ENCODE measurements at regions not wholly inside any gene's neighbourhood (a gene's known extent, or its start where the extent isn't known, plus 50 kb on each side); places are given as distances from the start of the nearest gene placed in this dataset.

- intact Hi-C loops (cut with micrococcal nuclease) = no loop called here
- Histone ChIP-seq H3K27me3 (ENCODE audit: control insufficient read depth in 2 of 2, insufficient read depth in 2 of 2, low read length in 2 of 2) (no peaks in the 10 kb centered on the region), H4K20me1 (ENCODE audit: insufficient read depth, low read length) (no peaks in the 10 kb centered on the region), H3K27ac (ENCODE audit: low read depth in 1 of 2, low read length in 2 of 2) (no peak overlapping the region), H3K4me2 (replicated peaks; ENCODE audit: extremely low read depth, low read length, poor library complexity, severe bottlenecking) (no peak overlapping the region), H3K4me3 (replicated peaks in 1 of 3; ENCODE audit: low read depth in 2 of 3, low read length in 3 of 3) (no peak overlapping the region), H2AFZ (ENCODE audit: insufficient read depth, low read depth, low read length, poor library complexity, severe bottlenecking) (no peak overlapping the region), H3K9me3 (replicated peaks in 1 of 2; ENCODE audit: control insufficient read depth in 1 of 2, insufficient read depth in 1 of 2, low read length in 2 of 2) (peaks cover 0 to 7% of the 10 kb centered on the region in 2 donors), H3K9ac (ENCODE audit: insufficient read depth, low read length, poor library complexity, severe bottlenecking) (no peak overlapping the region), H3K4me1 (ENCODE audit: control insufficient read depth in 1 of 2, insufficient read depth in 2 of 2, low read length in 2 of 2) (no peaks in the 10 kb centered on the region), H3K36me3 (replicated peaks in 1 of 2; ENCODE audit: control insufficient read depth in 1 of 2, insufficient read depth in 2 of 2, low read length in 2 of 2) (no peaks in the 10 kb centered on the region), H3K79me2 (ENCODE audit: insufficient read depth, low read length) (no peaks in the 10 kb centered on the region)
- Mint-ChIP-seq H3K27ac (no peak overlapping the region), H3K4me1 (no peaks in the 10 kb centered on the region), H3K4me3 (no peak overlapping the region), H3K36me3 (no peaks in the 10 kb centered on the region), H3K27me3 (ENCODE audit: low read depth in 3 of 3) (no peaks in the 10 kb centered on the region), H3K9me3 (peaks cover 0 to 4% (median 0%) of the 10 kb centered on the region in 7 donors)
- no peak for TF ChIP-seq CTCF (IDR thresholded peaks at IDR 0.05)
- 83% methylated on average over 1 of the region's 3 CpGs for WGBS (ENCODE audit: insufficient coverage)
- DNase-seq = no peak
These were observed 245.3 kb downstream of the POLR1F start for GRCh38 chr7:19463581-19463980.

- Histone ChIP-seq H4K20me1 (ENCODE audit: insufficient read depth, low read length) (no peaks in the 10 kb centered on the region), H2AFZ (ENCODE audit: insufficient read depth, low read depth, low read length, poor library complexity, severe bottlenecking) (no peak overlapping the region), H3K9ac (ENCODE audit: insufficient read depth, low read length, poor library complexity, severe bottlenecking) (no peak overlapping the region), H3K27ac (ENCODE audit: low read depth in 1 of 2, low read length in 2 of 2) (no peak overlapping the region), H3K4me1 (ENCODE audit: control insufficient read depth in 1 of 2, insufficient read depth in 2 of 2, low read length in 2 of 2) (no peaks in the 10 kb centered on the region), H3K4me2 (replicated peaks; ENCODE audit: extremely low read depth, low read length, poor library complexity, severe bottlenecking) (no peak overlapping the region), H3K79me2 (ENCODE audit: insufficient read depth, low read length) (no peaks in the 10 kb centered on the region), H3K36me3 (replicated peaks in 1 of 2; ENCODE audit: control insufficient read depth in 1 of 2, insufficient read depth in 2 of 2, low read length in 2 of 2) (no peaks in the 10 kb centered on the region), H3K27me3 (ENCODE audit: control insufficient read depth in 2 of 2, insufficient read depth in 2 of 2, low read length in 2 of 2) (no peaks in the 10 kb centered on the region), H3K9me3 (replicated peaks in 1 of 2; ENCODE audit: control insufficient read depth in 1 of 2, insufficient read depth in 1 of 2, low read length in 2 of 2) (peaks cover 11 to 26% of the 10 kb centered on the region in 2 donors), H3K4me3 (replicated peaks in 1 of 3; ENCODE audit: low read depth in 2 of 3, low read length in 3 of 3) (no peak overlapping the region)
- H3K27me3 Mint-ChIP-seq (ENCODE audit: low read depth in 3 of 3) = no peaks in the 10 kb centered on the region
- WGBS (ENCODE audit: insufficient coverage) = 50% methylated on average over 2 of the region's 2 CpGs
- no peak overlapping the region for H3K27ac Mint-ChIP-seq
- no peak for DNase-seq
- no peak for TF ChIP-seq CTCF (IDR thresholded peaks at IDR 0.05)
- intact Hi-C loops (cut with micrococcal nuclease) = no loop called here
- H3K36me3 Mint-ChIP-seq = no peaks in the 10 kb centered on the region
- no peak overlapping the region for H3K4me3 Mint-ChIP-seq
- peaks cover 7 to 19% (median 16%) of the 10 kb centered on the region in 7 donors for H3K9me3 Mint-ChIP-seq
- no peaks in the 10 kb centered on the region for H3K4me1 Mint-ChIP-seq
These were observed 253.2 kb downstream of the POLR1F start for GRCh38 chr7:19455623-19456022.

Measured in CD14-positive monocyte (primary cell).